Neural progenitor cell (in vitro differentiated cells): ENCODE measurements at regions not wholly inside any gene's neighbourhood (a gene's known extent, or its start where the extent isn't known, plus 50 kb on each side); places are given as distances from the start of the nearest gene placed in this dataset.

Experiments
- CTCF ChIP-seq: fragments of 200-600 bp; sonication (generic); IDR thresholded peaks from 2 replicates; pipeline ENCODE4 v1.5.1; 2017; ENCODE audit warnings: antibody characterized with exemption, mild to moderate bottlenecking
- EZH2phosphoT487 ChIP-seq: fragments of 200-600 bp; sonication (generic); IDR thresholded peaks from 2 replicates; pipeline ENCODE4 v1.6.1; 2017; ENCODE audit warnings: antibody characterized with exemption

GRCh38 chr1:99527545-99527944 is 118.4 kb upstream of the PALMD start:
- no peak for TF ChIP-seq CTCF
- no peak for TF ChIP-seq EZH2phosphoT487
